Epithelial cell of esophagus (primary cell): ENCODE measurements at regions not wholly inside any gene's neighbourhood (a gene's known extent, or its start where the extent isn't known, plus 50 kb on each side); places are given as distances from the start of the nearest gene placed in this dataset.

ENCODE experiments used
- DNase-seq: peaks from one replicate; pipeline ENCODE4 v3.0.0; 2010; ENCODE audit warnings: low read depth
- H3K4me3 ChIP-seq: 2 replicates; pipeline ENCODE4 v1.5.1; 2011; ENCODE audit warnings: mild to moderate bottlenecking, low read length, control low read depth
- TF ChIP-seq, protein P1 (sequence below): IDR thresholded peaks from 2 replicates; pipeline ENCODE4 v1.5.1; 2011; ENCODE audit warnings: low read depth, mild to moderate bottlenecking, low read length, control low read depth, inconsistent platforms; ENCODE audit not compliant: insufficient read depth; ENCODE audit errors: missing control alignments

DNA sequence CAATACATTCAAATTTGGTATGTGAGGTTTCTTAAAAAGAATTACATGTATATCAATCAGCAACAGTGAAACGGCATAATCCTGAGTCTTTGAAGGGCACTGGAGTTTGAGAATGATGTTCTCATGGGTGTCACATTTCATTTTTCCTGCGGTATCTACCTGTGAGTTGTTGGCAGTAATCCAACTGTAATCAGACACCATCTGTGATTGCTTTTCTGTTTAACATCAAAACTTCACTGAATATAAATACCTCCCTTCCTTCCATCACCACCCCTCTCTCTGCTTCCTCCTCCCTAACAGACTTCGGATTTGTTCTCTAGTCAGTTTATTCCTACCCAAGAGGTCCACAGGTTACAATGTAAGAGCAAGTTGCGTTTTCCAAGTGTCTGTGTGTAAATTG lies 275.2 kb upstream of the PCSK5 start:
- H3K4me3 ChIP-seq, result no peak overlapping the region
- TF ChIP-seq, protein P1, sequence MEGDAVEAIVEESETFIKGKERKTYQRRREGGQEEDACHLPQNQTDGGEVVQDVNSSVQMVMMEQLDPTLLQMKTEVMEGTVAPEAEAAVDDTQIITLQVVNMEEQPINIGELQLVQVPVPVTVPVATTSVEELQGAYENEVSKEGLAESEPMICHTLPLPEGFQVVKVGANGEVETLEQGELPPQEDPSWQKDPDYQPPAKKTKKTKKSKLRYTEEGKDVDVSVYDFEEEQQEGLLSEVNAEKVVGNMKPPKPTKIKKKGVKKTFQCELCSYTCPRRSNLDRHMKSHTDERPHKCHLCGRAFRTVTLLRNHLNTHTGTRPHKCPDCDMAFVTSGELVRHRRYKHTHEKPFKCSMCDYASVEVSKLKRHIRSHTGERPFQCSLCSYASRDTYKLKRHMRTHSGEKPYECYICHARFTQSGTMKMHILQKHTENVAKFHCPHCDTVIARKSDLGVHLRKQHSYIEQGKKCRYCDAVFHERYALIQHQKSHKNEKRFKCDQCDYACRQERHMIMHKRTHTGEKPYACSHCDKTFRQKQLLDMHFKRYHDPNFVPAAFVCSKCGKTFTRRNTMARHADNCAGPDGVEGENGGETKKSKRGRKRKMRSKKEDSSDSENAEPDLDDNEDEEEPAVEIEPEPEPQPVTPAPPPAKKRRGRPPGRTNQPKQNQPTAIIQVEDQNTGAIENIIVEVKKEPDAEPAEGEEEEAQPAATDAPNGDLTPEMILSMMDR, result no peak
- DNase-seq, result peak; percentile 57

DNA sequence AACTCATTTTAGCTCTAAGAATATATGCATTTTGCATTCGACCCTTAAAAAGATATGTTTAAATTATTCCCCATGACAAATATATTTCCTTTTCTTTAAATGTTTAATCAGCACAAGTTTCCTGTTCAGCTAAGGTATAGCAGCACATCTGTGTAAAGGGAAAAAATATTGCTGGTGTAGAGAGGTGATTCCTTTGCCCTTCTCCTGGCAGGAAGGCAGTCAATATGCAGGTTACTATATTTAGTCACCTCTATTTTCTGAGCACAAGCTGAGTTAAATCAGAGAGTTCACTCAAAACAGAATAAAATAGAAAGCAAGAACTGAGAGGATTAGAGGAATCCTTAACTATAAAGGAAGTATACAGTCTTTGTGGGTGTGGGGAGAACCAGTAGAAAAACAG lies 274.4 kb upstream of the PCSK5 start:
- no peak for DNase-seq
- TF ChIP-seq, protein P1, result no peak
- H3K4me3 ChIP-seq, result no peak overlapping the region

DNA sequence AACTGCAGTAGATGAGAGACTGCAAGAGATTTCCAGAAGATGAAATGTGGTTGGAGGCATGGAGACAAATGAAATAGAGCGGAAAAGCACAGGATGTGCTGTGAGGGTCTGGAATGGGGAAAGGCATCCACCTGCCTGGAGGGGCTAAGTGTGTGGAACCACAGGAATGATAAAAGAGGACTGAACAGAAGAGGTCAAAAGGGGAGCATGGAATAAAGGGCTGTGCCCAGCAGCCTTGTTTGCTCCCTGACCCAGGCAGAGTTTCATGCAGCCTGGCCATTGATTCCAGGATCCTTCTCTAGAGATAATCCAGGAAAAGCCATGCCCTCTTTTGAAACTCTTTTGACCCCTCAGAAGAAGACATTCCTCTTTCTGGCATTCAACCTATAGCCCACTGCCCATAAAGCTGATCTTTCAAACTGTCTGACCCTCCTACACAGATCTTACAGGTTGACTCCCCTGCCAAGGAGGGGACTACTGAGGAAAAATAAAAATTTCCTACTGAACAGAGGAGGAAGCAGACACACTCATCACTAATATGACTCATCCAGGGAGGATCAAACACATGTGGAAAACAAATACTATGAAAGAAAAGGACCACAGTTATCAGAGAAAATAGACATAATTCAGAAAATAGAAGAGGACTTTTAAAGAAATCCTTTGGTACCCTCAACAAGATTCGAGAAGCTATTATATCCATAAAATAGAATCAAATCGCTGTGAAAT lies 273.5 kb upstream of the PCSK5 start:
- no peak overlapping the region for H3K4me3 ChIP-seq

DNA sequence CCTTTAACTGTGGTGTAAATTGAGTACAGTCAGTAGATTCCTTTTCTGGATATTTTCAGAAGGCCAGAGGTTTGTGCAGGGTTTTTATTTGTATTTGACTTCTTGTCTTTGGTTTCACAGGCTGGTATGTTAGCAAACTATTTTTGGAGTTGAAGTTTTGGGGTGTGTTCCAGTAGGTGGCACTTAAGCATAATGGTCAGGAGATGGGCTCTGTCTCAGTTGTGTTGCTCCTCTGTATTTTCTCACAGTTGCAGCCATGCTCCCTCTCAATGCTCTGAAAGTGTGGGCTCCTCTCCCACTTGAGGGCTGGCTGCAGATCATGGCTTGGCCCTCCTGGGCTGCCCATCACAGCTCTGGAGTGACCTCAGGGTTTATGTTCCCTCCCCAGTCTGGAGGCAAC lies 267.0 kb upstream of the PCSK5 start:
- TF ChIP-seq, protein P1, result no peak
- DNase-seq, result no peak
- no peak overlapping the region for H3K4me3 ChIP-seq

More for the DNA sequence above, 273.5 kb upstream of the PCSK5 start:
- peak; percentile 26 for DNase-seq
- TF ChIP-seq, protein P1, result no peak

DNA sequence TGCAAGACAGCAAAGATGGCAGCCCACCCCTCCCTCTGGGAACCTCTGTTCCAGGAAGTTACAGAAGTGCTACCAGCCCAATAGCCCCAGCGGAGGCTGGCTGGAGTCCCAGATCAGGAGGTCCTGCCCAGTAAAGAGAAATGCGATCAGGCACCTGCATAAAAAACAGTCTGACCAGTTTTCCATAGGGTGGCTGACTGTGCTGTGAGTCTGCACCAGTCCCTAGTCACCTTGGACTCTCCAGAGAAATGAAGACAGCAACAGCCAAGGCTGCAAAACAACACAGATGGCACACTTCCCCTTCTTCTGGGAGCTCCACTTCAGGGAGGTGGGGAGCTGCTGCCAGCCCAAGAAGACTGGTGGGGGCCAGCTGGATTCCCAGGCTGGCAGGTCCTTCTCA lies 265.5 kb upstream of the PCSK5 start:
- no peak overlapping the region for H3K4me3 ChIP-seq
- DNase-seq, result no peak
- TF ChIP-seq, protein P1, result no peak

DNA sequence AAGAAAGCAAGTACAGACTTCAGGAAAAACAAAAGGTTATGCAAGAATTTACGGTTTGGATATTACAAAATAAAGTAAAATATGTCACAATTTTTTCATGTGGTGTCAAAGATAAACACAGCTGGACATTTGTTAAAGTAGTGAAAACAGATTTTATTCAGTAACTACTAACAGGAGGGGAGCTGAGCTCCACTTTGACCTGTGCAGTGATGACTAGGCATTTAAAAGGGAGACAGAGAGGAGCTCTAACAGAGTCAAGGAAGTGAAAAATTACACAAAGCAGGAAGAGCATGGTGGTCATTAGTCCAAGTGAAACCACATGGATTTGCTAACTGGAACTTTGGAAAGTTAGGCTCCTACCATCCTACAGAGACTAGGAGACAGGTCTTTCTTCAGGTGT lies 263.6 kb upstream of the PCSK5 start:
- H3K4me3 ChIP-seq, result no peak overlapping the region
- TF ChIP-seq, protein P1, result no peak
- DNase-seq, result no peak

DNA sequence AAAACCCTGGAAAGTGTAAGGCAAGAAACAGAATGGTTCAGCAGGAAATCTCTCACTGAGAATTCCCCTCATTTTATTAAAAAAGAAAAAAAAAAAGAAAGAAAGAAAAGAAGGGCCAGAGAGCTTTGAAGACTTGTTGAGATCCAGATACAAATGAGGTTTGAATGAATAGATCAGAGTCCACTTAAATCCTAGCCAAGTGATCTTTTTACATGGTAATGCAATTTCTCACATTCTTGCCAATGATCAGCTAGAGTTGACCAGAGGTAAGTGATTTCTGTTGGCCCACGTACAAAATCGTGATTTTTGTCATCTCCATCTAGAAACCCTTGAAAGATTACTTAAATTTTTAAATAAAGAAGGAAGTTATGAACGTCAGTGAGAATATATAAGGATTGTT lies 261.5 kb upstream of the PCSK5 start:
- TF ChIP-seq, protein P1, result no peak
- DNase-seq, result no peak

More for the DNA sequence above, 261.5 kb upstream of the PCSK5 start:
- H3K4me3 ChIP-seq, result no peak overlapping the region
